ENCODE measurements at regions not wholly inside any gene's neighbourhood (a gene's known extent, or its start where the extent isn't known, plus 50 kb on each side); places are given as distances from the start of the nearest gene placed in this dataset.

GRCh38 chr5:179405054-179405416 lies 59.8 kb upstream of the ADAMTS2 start:
- TF ChIP-seq CTCF (IDR thresholded peaks at IDR 0.05) (no peak), JUND (IDR thresholded peaks at IDR 0.05) (no peak), IRF3 (IDR thresholded peaks at IDR 0.05; ENCODE audit: low read depth, low read length) (no peak), REST (IDR thresholded peaks at IDR 0.05; ENCODE audit: low read depth, low read length) (no peak), TAF1 (IDR thresholded peaks at IDR 0.05; ENCODE audit: borderline replicate concordance, low read depth, low read length) (no peak)

Measured in SK-N-SH (cell line).